AG09319 (cell line): ENCODE measurements at regions not wholly inside any gene's neighbourhood (a gene's known extent, or its start where the extent isn't known, plus 50 kb on each side); places are given as distances from the start of the nearest gene placed in this dataset.

ENCODE experiments used
- DNase-seq: peaks from one replicate; pipeline ENCODE4 v3.0.0-alpha.2; 2010; ENCODE audit warnings: low read depth; ENCODE audit errors: extremely low read depth
- TF ChIP-seq, protein P1 (sequence below): IDR thresholded peaks from 2 replicates; pipeline ENCODE4 v1.5.1; 2011; ENCODE audit warnings: low read depth, mild to moderate bottlenecking, inconsistent platforms, low read length, moderate library complexity

DNA sequence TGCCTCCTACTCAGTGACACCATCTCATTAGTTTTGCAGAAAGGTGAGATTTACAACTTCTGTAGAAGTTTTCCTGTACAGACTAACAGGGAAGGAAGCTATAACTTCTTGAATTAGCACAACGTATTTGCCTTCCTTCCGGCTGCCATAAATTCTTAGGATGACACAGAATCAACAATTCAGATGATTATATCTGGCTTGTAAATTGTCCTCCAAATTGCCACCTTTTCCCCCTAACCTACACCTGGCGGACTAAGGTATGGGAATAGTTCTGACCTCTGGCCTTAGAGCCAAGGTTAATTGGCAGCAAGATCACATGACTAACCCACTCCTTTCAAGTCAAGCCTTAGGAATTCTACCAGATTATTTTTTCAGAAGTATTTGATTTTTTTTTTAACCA is 284.3 kb downstream of the LMO4 start:
- TF ChIP-seq, protein P1, sequence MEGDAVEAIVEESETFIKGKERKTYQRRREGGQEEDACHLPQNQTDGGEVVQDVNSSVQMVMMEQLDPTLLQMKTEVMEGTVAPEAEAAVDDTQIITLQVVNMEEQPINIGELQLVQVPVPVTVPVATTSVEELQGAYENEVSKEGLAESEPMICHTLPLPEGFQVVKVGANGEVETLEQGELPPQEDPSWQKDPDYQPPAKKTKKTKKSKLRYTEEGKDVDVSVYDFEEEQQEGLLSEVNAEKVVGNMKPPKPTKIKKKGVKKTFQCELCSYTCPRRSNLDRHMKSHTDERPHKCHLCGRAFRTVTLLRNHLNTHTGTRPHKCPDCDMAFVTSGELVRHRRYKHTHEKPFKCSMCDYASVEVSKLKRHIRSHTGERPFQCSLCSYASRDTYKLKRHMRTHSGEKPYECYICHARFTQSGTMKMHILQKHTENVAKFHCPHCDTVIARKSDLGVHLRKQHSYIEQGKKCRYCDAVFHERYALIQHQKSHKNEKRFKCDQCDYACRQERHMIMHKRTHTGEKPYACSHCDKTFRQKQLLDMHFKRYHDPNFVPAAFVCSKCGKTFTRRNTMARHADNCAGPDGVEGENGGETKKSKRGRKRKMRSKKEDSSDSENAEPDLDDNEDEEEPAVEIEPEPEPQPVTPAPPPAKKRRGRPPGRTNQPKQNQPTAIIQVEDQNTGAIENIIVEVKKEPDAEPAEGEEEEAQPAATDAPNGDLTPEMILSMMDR, result no peak
- no peak for DNase-seq

DNA sequence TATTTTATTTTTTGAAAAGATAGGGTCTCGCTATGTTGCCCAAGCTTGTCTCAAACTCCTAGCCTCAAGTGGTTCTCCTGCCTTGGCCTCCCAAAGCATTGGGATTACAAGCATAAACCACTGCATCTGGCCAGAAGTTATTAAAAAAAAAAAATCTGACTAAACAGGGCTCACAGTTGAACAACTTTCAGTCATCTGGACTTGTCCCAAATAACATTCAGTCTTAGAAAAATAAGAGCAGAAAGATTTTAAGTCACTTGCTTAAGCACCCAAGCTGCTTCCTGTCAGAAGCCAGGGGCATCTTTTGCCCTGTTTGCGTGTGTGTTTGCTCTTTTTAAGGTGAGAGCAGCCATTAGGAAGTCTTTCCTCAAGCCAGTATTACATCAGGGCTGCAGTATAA is 286.8 kb downstream of the LMO4 start:
- no peak for DNase-seq
- TF ChIP-seq, protein P1, result no peak

DNA sequence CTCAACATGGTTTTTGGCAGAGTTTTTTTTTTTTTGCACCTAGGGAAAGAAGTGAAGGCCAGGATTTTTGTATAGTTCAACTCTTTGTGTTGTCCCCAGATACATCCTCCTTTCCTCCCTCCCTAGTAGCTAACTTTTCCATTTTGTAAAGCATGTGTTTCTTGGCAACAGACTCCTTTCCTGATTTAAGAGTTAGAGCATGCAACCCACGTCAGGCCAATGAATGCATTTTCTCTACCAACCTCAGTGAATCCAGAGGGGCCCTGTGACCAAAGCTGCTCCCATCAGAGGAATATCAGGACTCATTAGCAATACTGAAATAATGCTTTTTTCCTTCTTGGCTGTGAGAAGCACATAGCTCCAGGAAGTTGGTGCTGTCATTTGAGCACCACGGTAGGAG is 287.2 kb downstream of the LMO4 start:
- TF ChIP-seq, protein P1, result no peak
- no peak for DNase-seq

DNA sequence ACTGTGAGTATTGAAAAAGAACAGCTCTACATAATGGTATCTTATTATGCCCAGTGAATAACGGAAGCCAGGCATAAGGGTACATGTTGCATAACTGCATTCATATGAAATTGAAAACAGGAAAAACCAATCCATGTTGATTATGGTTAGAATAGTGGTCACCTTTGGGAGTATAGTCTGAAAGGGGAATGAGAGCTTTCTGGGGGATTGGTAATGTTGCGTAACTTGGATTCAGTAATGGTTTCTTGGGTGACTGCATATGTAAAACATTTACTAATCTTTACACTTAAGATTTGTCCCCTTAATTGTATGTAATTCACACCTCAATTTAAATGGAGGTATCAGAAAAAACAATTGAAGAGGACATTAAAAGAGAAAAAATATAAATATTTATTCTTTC is 292.1 kb downstream of the LMO4 start:
- DNase-seq, result no peak
- TF ChIP-seq, protein P1, result no peak

DNA sequence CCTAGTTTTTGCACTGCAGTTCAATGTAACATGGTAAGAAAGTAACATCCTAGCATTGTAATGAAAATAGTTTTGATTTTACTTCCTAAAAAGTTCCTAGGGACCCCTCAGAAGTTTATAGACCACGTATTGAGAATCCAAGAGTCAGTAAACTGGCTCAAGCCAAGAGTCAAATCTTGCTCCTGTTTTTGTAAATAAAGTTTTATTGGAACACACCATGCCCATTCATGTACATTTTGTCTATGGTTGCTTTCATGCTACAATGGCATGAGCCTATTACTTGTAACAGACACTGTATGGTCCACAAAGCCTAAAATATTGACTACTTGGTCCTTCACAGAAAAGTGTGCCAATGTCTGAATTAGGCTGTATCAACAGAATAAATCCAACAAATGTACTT is 301.0 kb downstream of the LMO4 start:
- no peak for DNase-seq
- TF ChIP-seq, protein P1, result no peak

DNA sequence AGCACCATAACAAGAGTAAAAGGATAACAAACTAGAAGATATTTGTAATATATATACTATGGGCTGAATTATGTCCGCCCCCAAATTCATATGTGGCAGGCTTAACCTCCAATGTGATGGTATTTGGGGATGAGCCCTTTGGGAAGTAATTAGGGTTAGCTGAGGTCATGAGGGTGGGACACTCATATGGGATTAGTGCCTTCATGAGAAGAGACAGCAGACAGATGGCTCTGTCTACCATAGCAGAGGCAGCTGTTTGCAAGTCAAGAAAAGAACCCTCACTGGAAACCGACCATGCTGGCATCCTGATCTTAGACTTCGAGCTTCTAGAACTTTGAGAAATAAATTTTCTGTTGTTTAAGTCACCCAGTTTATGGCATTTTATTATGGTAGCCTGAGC is 303.6 kb downstream of the LMO4 start:
- DNase-seq, result no peak
- TF ChIP-seq, protein P1, result no peak

DNA sequence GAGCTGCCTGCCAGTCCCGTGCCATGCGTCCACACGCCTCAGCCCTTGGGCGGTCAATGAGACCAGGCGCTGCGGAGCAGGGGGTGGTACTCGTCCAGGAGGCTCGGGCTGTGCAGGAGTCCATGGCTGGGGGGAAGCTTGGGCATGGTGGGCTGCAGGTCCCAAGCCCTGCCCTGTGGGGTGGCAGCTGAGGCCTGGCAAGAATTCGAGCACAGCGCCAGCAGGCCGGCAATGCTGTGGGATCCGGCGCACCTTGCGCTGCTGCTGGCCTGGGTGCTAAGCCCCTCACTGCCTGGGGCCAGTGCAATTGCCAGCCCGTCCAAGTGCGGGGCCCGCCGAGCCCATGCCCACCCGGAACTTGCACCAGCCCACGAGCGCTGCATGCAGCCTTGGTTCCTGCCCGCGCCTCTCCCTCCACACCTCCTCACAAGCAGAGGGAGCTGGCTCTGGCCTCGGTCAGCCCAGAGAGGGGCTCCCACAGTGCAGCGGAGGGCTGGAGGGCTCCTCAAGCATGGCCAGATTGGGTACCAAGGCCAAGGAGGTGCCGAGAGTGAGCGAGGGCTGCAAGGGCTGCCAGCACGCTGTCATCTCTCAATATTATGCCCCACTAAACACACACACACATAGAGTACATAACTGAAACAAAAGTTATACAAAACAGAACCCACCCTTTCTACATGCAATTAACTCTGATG is 307.7 kb downstream of the LMO4 start:
- TF ChIP-seq, protein P1, result no peak
- DNase-seq, result no peak
